ENCODE measurements at regions not wholly inside any gene's neighbourhood (a gene's known extent, or its start where the extent isn't known, plus 50 kb on each side); places are given as distances from the start of the nearest gene placed in this dataset.

GRCh38 chr6:81486234-81486633 is 266.2 kb downstream of the TENT5A start (continued):
- TF ChIP-seq TEAD4 (IDR thresholded peaks at IDR 0.05; ENCODE audit: low read depth, low read length) = no peak
- no peak for TF ChIP-seq BACH1 (IDR thresholded peaks at IDR 0.05; ENCODE audit: low read length)
- no peak for TF ChIP-seq KDM1A (IDR thresholded peaks at IDR 0.05; ENCODE audit: borderline replicate concordance, low read length)
- TF ChIP-seq YY1 (IDR thresholded peaks at IDR 0.05; ENCODE audit: low read depth, low read length) = no peak
- TF ChIP-seq EP300 (IDR thresholded peaks at IDR 0.05; ENCODE audit: borderline replicate concordance in 1 of 2, low read depth in 2 of 2, low read length in 2 of 2) = no peak
- no peak for TF ChIP-seq POLR2A (IDR thresholded peaks at IDR 0.05; ENCODE audit: control extremely low read depth in 1 of 2, low read depth in 2 of 2, low read length in 2 of 2)

Measured in H1 (cell line).